ENCODE measurements at regions not wholly inside any gene's neighbourhood (a gene's known extent, or its start where the extent isn't known, plus 50 kb on each side); places are given as distances from the start of the nearest gene placed in this dataset.

GRCh38 chr1:96104906-96105305, 616.7 kb upstream of the PTBP2 start:
- no peaks in the 10 kb centered on the region for H3K36me3 ChIP-seq (ENCODE audit: insufficient read depth, low read length)
- Mint-ChIP-seq H3K9me3 (peaks cover 4% of the 10 kb centered on the region), H3K36me3 (ENCODE audit: low read depth) (no peaks in the 10 kb centered on the region), H3K4me1 (ENCODE audit: low read depth) (no peaks in the 10 kb centered on the region), H3K4me3 (no peak overlapping the region), H3K27ac (no peak overlapping the region), H3K27me3 (no peaks in the 10 kb centered on the region)
- CTCF ChIA-PET = no interaction called here
- no peaks in the 10 kb centered on the region for H3K4me1 ChIP-seq (ENCODE audit: insufficient read depth, low read length)
- DNase-seq = no peak
- ATAC-seq (ENCODE audit: poor library complexity) = no peak
- no peak overlapping the region for H3K4me3 ChIP-seq (ENCODE audit: low read length)
- POLR2A ChIA-PET = no interaction called here
- H3K27me3 ChIP-seq (ENCODE audit: control insufficient read depth in 1 of 2, insufficient read depth in 2 of 2, low read length in 2 of 2) = no peaks in the 10 kb centered on the region
- TF ChIP-seq CTCF (IDR thresholded peaks at IDR 0.05) = no peak
- H3K27ac ChIP-seq (ENCODE audit: low read depth in 1 of 2, low read length in 2 of 2) = no peak overlapping the region
- intact Hi-C loops (cut with DNase I, micrococcal nuclease) = no loop called here
- no peaks in the 10 kb centered on the region for H3K9me3 ChIP-seq (ENCODE audit: control insufficient read depth in 1 of 2, insufficient read depth in 1 of 2, low read length in 2 of 2)

DNA sequence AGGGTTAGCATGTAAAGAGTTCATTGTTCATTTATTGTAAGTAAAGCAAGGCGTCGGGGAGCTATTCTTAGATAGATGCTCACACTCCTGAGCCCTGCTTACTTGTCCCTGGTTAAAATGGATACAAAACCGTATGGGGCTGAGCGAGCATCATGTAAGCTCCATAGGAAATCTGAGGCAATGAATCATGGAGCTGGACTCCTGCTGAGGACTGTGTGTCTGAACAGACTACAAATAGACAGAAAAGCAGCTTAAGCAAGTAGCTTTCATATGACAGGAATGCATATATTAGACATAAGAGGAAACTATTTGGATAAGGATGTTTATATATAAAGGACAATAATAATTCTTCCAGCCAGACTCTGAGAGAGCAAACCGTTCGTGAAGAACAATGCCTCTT, 604.9 kb upstream of the PTBP2 start:
- ChIA-PET POLR2A (no interaction called here), CTCF (no interaction called here)
- no peak overlapping the region for H3K27ac ChIP-seq (ENCODE audit: low read depth in 1 of 2, low read length in 2 of 2)
- no peak for TF ChIP-seq CTCF (IDR thresholded peaks at IDR 0.05)
- H3K4me3 Mint-ChIP-seq = no peak overlapping the region
- ATAC-seq (ENCODE audit: poor library complexity) (no peak), DNase-seq (no peak)
- H3K27me3 ChIP-seq (ENCODE audit: control insufficient read depth in 1 of 2, insufficient read depth in 2 of 2, low read length in 2 of 2) = no peaks in the 10 kb centered on the region
- no peaks in the 10 kb centered on the region for H3K4me1 ChIP-seq (ENCODE audit: insufficient read depth, low read length)
- peaks cover 0 to 2% of the 10 kb centered on the region in 2 experiments for H3K9me3 ChIP-seq (ENCODE audit: control insufficient read depth in 1 of 2, insufficient read depth in 1 of 2, low read length in 2 of 2)
- H3K27me3 Mint-ChIP-seq = no peaks in the 10 kb centered on the region
- H3K27ac Mint-ChIP-seq = no peak overlapping the region
- no peaks in the 10 kb centered on the region for H3K36me3 Mint-ChIP-seq (ENCODE audit: low read depth)
- H3K9me3 Mint-ChIP-seq = peaks cover 12% of the 10 kb centered on the region
- intact Hi-C loops (cut with DNase I, micrococcal nuclease) = no loop called here
- no peaks in the 10 kb centered on the region for H3K36me3 ChIP-seq (ENCODE audit: insufficient read depth, low read length)
- H3K4me1 Mint-ChIP-seq (ENCODE audit: low read depth) = no peaks in the 10 kb centered on the region
- H3K4me3 ChIP-seq (ENCODE audit: low read length) = no peak overlapping the region

- no peak overlapping the region for H3K27ac ChIP-seq (ENCODE audit: low read depth in 1 of 2, low read length in 2 of 2)
- Mint-ChIP-seq H3K4me1 (ENCODE audit: low read depth) (no peaks in the 10 kb centered on the region), H3K9me3 (peaks cover 2% of the 10 kb centered on the region), H3K27me3 (no peaks in the 10 kb centered on the region), H3K36me3 (ENCODE audit: low read depth) (no peaks in the 10 kb centered on the region), H3K4me3 (no peak overlapping the region), H3K27ac (no peak overlapping the region)
- H3K4me3 ChIP-seq (ENCODE audit: low read length) = no peak overlapping the region
- H3K4me1 ChIP-seq (ENCODE audit: insufficient read depth, low read length) = no peaks in the 10 kb centered on the region
- ChIA-PET CTCF (no interaction called here), POLR2A (no interaction called here)
- H3K36me3 ChIP-seq (ENCODE audit: insufficient read depth, low read length) = no peaks in the 10 kb centered on the region
- no peak for TF ChIP-seq CTCF (IDR thresholded peaks at IDR 0.05)
- no peaks in the 10 kb centered on the region for H3K27me3 ChIP-seq (ENCODE audit: control insufficient read depth in 1 of 2, insufficient read depth in 2 of 2, low read length in 2 of 2)
- DNase-seq (no peak), ATAC-seq (ENCODE audit: poor library complexity) (no peak)
- H3K9me3 ChIP-seq (ENCODE audit: control insufficient read depth in 1 of 2, insufficient read depth in 1 of 2, low read length in 2 of 2) = peaks cover 0 to 19% of the 10 kb centered on the region in 2 experiments
- intact Hi-C loops (cut with DNase I, micrococcal nuclease) = no loop called here
Observed at GRCh38 chr1:96130432-96130831, 591.2 kb upstream of the PTBP2 start.
